Skeletal muscle cell (primary cell): ENCODE measurements at regions not wholly inside any gene's neighbourhood (a gene's known extent, or its start where the extent isn't known, plus 50 kb on each side); places are given as distances from the start of the nearest gene placed in this dataset.

ENCODE experiments used
- DNase-seq: peaks from one replicate; pipeline ENCODE4 v3.0.0-alpha.2; 2010; ENCODE audit warnings: low read depth
- H3K4me3 ChIP-seq: 2 replicates; pipeline ENCODE4 v1.5.1; 2011; ENCODE audit warnings: low read depth, mild to moderate bottlenecking, control low read depth, low read length, moderate library complexity

GRCh38 chr1:9419369-9420041 is 119.8 kb upstream of the SLC25A33 start:
- no peak overlapping the region for H3K4me3 ChIP-seq
- DNase-seq = no peak

GRCh38 chr1:9420835-9421532 is 118.3 kb upstream of the SLC25A33 start:
- H3K4me3 ChIP-seq = no peak overlapping the region
- no peak for DNase-seq

GRCh38 chr1:9421533-9421873 is 117.8 kb upstream of the SLC25A33 start:
- DNase-seq = no peak
- no peak overlapping the region for H3K4me3 ChIP-seq

- no peak overlapping the region for H3K4me3 ChIP-seq
- no peak for DNase-seq
These were observed 116.9 kb upstream of the SLC25A33 start for GRCh38 chr1:9422321-9422720.

GRCh38 chr1:9422911-9423505 is 116.3 kb upstream of the SLC25A33 start:
- no peak overlapping the region for H3K4me3 ChIP-seq
- DNase-seq = no peak

GRCh38 chr1:9424261-9424660 is 115.0 kb upstream of the SLC25A33 start:
- H3K4me3 ChIP-seq = no peak overlapping the region
- no peak for DNase-seq

GRCh38 chr1:9425859-9426258 is 113.4 kb upstream of the SLC25A33 start:
- DNase-seq = no peak
- no peak overlapping the region for H3K4me3 ChIP-seq

GRCh38 chr1:9426291-9426711 is 113.0 kb upstream of the SLC25A33 start:
- no peak overlapping the region for H3K4me3 ChIP-seq
- DNase-seq = no peak

GRCh38 chr1:9427388-9427787 is 111.9 kb upstream of the SLC25A33 start:
- no peak for DNase-seq

GRCh38 chr1:9428601-9429341 is 110.5 kb upstream of the SLC25A33 start:
- DNase-seq = peak; percentile 95
- peak overlapping the region; percentile 67 for H3K4me3 ChIP-seq

More at GRCh38 chr1:9427388-9427787, 111.9 kb upstream of the SLC25A33 start:
- no peak overlapping the region for H3K4me3 ChIP-seq

GRCh38 chr1:9429342-9429711 is 109.9 kb upstream of the SLC25A33 start:
- H3K4me3 ChIP-seq = peak overlapping the region; percentile 67
- DNase-seq = no peak

- H3K4me3 ChIP-seq = no peak overlapping the region
- no peak for DNase-seq
These were observed 104.8 kb upstream of the SLC25A33 start for GRCh38 chr1:9434247-9435152.

- DNase-seq = no peak
- no peak overlapping the region for H3K4me3 ChIP-seq
These were observed 104.1 kb upstream of the SLC25A33 start for GRCh38 chr1:9435153-9435636.

- DNase-seq = no peak
- H3K4me3 ChIP-seq = no peak overlapping the region
These were observed 103.2 kb upstream of the SLC25A33 start for GRCh38 chr1:9435854-9436640.

GRCh38 chr1:9437961-9438430 is 101.3 kb upstream of the SLC25A33 start:
- H3K4me3 ChIP-seq = no peak overlapping the region

GRCh38 chr1:9438431-9439073 is 100.7 kb upstream of the SLC25A33 start:
- no peak overlapping the region for H3K4me3 ChIP-seq
- peak; percentile 85 for DNase-seq

More at GRCh38 chr1:9437961-9438430, 101.3 kb upstream of the SLC25A33 start:
- DNase-seq = no peak

GRCh38 chr1:9439074-9439761 is 100.0 kb upstream of the SLC25A33 start:
- no peak for DNase-seq
- H3K4me3 ChIP-seq = no peak overlapping the region
